Kidney (tissue), 13 donors: ENCODE measurements at regions not wholly inside any gene's neighbourhood (a gene's known extent, or its start where the extent isn't known, plus 50 kb on each side); places are given as distances from the start of the nearest gene placed in this dataset.

Experiments used
- DNase-seq, 5 donors: peaks; one replicate each; pipeline ENCODE4 v3.0.0-alpha.2; 2013 to 2020
- FAIRE-seq: peaks from 2 replicates; lab custom pipeline; 2012; peaks lifted over from hg19 to GRCh38; lab: Jason Lieb, UNC
- H3K27ac ChIP-seq, 2 donors: one replicate each; pipeline ENCODE4 v1.7.0; 2013; ENCODE audit warnings: low read depth in 2 of 2, low read length in 2 of 2, inconsistent platforms in 1 of 2
- H3K27me3 ChIP-seq: one replicate; pipeline ENCODE4 v1.7.1; 2013; ENCODE audit warnings: low read length, inconsistent platforms; ENCODE audit not compliant: control insufficient read depth, insufficient read depth
- H3K36me3 ChIP-seq, 3 donors: one replicate each; pipeline versions ENCODE4 v1.7.0 to v1.7.1; 2013; ENCODE audit warnings: low read length in 3 of 3, control low read depth in 1 of 3, inconsistent platforms in 1 of 3; ENCODE audit not compliant: insufficient read depth in 3 of 3, control insufficient read depth in 2 of 3
- H3K4me1 ChIP-seq, 3 donors: one replicate each; pipeline versions ENCODE4 v1.7.0 to v1.7.1; 2013; ENCODE audit warnings: low read length in 3 of 3, inconsistent platforms in 1 of 3, low read depth in 1 of 3; ENCODE audit not compliant: control insufficient read depth in 2 of 3, insufficient read depth in 2 of 3
- H3K4me3 ChIP-seq, 3 donors: one replicate each; pipeline versions ENCODE4 v1.7.0 to v1.8.1; 2013; ENCODE audit warnings: low read length in 3 of 3, control low read depth in 1 of 3, inconsistent platforms in 1 of 3
- H3K9ac ChIP-seq, 3 donors: one replicate each; pipeline versions ENCODE4 v1.7.0 to v1.7.1; 2013; ENCODE audit warnings: low read length in 3 of 3, control low read depth in 1 of 3, inconsistent platforms in 1 of 3
- H3K9me3 ChIP-seq, 3 donors: one replicate each; pipeline versions ENCODE4 v1.7.0 to v1.7.1; 2013; ENCODE audit warnings: low read length in 3 of 3, control low read depth in 1 of 3, inconsistent platforms in 1 of 3; ENCODE audit not compliant: control insufficient read depth in 2 of 3, insufficient read depth in 1 of 3
- intact Hi-C: fragments of 100-400 bp; cut with DNase I; formaldehyde crosslinking; loops from one replicate; pipeline ENCODE4 v1.11.1; 2022
- TF ChIP-seq, protein P1 (sequence below): IDR thresholded peaks from 3 replicates; pipeline ENCODE4 v1.5.1; 2012; ENCODE audit warnings: mild to moderate bottlenecking, moderate library complexity, borderline replicate concordance; ENCODE audit not compliant: insufficient read depth; ENCODE audit errors: extremely low read depth
- donor health status: control.
- donor health status: control.
- donor health status: control.
- donor health status: control.
- donor health status: control.
- donor health status: DM: yes; HTN: yes; CAD: no.
- donor health status: Normal renal cell carcinoma (clear cell type).

DNA sequence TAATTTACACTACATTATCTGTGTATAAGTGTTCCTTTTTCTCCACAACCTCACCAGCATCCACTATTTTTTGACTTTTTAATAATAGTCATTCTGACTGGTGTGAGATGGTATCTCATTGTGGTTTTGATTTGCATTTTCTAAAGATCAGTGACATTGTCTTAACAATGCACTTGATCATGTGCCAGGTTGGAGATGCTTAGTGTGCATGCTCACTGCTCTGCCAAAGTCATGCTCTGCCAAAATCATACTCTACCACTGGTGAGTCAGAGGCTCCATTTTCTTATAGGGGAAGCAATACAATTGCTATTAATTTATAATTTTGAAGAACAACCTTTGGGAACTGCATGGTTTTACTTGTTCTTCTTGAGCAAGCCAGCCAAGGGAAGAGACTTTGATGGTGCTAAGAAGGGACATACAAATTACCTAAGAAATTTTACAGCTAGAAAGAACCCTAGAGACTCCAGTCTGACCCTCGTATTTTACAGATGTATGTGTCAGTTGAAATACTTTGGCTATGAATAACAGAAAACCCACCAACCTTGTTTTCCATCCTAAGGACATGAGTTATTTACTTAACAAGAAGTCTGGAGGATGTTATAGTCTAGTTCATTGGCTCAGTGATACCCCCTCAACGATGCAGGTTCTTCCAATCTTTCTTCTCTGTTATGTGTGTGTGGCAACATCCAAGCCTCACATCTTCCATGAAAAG, 368.9 kb downstream of the DDX10 start:
- intact Hi-C loops, result no loop called here
- Histone ChIP-seq H3K36me3 (no peaks in the 10 kb centered on the region), H3K4me3 (no peak overlapping the region), H3K9ac (no peak overlapping the region), H3K27me3 (no peaks in the 10 kb centered on the region), H3K4me1 (no peaks in the 10 kb centered on the region), H3K9me3 (no peaks in the 10 kb centered on the region), H3K27ac (no peak overlapping the region)
- no peak for FAIRE-seq
- no peak for DNase-seq
- TF ChIP-seq, protein P1, sequence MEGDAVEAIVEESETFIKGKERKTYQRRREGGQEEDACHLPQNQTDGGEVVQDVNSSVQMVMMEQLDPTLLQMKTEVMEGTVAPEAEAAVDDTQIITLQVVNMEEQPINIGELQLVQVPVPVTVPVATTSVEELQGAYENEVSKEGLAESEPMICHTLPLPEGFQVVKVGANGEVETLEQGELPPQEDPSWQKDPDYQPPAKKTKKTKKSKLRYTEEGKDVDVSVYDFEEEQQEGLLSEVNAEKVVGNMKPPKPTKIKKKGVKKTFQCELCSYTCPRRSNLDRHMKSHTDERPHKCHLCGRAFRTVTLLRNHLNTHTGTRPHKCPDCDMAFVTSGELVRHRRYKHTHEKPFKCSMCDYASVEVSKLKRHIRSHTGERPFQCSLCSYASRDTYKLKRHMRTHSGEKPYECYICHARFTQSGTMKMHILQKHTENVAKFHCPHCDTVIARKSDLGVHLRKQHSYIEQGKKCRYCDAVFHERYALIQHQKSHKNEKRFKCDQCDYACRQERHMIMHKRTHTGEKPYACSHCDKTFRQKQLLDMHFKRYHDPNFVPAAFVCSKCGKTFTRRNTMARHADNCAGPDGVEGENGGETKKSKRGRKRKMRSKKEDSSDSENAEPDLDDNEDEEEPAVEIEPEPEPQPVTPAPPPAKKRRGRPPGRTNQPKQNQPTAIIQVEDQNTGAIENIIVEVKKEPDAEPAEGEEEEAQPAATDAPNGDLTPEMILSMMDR, result no peak

DNA sequence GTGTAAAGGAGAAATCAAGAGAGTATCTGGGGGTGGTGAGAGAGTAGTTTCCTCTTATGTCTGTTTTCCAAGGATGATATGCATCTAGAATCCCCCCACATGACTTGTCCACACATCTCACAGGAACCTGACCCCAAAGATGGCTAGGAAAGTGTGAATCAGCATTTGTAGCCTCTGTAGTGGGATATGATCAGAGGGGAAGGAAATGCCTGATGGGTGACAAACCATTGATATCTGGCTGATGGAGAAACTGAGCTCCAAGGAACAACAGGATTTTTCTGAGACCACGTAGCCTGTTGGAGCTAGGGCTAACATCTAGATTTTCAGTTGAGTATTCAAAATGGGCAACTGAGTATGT, 369.4 kb downstream of the DDX10 start:
- no peaks in the 10 kb centered on the region for H3K27me3 ChIP-seq
- H3K9me3 ChIP-seq, result no peaks in the 10 kb centered on the region
- no peak overlapping the region for H3K27ac ChIP-seq
- H3K9ac ChIP-seq, result no peak overlapping the region
- intact Hi-C loops, result no loop called here
- FAIRE-seq (no peak), DNase-seq (no peak)
- TF ChIP-seq, protein P1, result no peak
- no peaks in the 10 kb centered on the region for H3K36me3 ChIP-seq
- no peaks in the 10 kb centered on the region for H3K4me1 ChIP-seq
- no peak overlapping the region for H3K4me3 ChIP-seq

DNA sequence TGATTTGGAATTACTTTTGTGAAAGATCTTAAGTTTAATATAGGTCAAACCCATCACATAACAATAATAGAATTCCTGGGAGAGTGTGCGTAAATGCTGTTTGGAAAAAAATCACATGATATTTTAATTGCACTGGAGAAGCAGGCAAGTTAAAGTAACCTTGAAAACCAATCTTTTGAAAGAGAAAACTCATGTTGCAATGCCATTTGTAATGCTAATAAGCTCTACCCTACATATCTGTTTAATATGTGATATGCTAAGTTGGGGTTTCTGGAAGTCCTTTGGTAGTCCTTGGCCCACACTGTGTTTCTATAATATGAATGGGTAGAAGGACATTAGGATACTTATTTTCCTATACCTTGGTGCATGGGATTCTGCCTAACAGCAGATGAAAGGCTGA, 370.4 kb downstream of the DDX10 start:
- H3K27me3 ChIP-seq, result no peaks in the 10 kb centered on the region
- H3K9me3 ChIP-seq, result no peaks in the 10 kb centered on the region
- H3K36me3 ChIP-seq, result no peaks in the 10 kb centered on the region
- FAIRE-seq (no peak), DNase-seq (no peak)
- no peak overlapping the region for H3K4me3 ChIP-seq
- intact Hi-C loops, result no loop called here
- H3K4me1 ChIP-seq, result no peaks in the 10 kb centered on the region
- H3K27ac ChIP-seq, result no peak overlapping the region
- H3K9ac ChIP-seq, result no peak overlapping the region
- TF ChIP-seq, protein P1, result no peak

- Histone ChIP-seq H3K4me3 (no peak overlapping the region), H3K36me3 (no peaks in the 10 kb centered on the region), H3K27ac (no peak overlapping the region), H3K9ac (no peak overlapping the region), H3K27me3 (no peaks in the 10 kb centered on the region), H3K9me3 (no peaks in the 10 kb centered on the region), H3K4me1 (no peaks in the 10 kb centered on the region)
- TF ChIP-seq, protein P1, result no peak
- intact Hi-C loops, result no loop called here
- DNase-seq (no peak), FAIRE-seq (no peak)
These were observed 371.1 kb downstream of the DDX10 start for GRCh38 chr11:109036011-109036410.
